ENCODE measurements at regions not wholly inside any gene's neighbourhood (a gene's known extent, or its start where the extent isn't known, plus 50 kb on each side); places are given as distances from the start of the nearest gene placed in this dataset.

- CTCF ChIA-PET, result no interaction called here
- Histone ChIP-seq H3K9me3 (ENCODE audit: control insufficient read depth, insufficient read depth, low read depth, low read length) (no peaks in the 10 kb centered on the region), H3K27ac (ENCODE audit: extremely low read depth, low read depth, low read length) (no peak overlapping the region), H3K36me3 (ENCODE audit: control insufficient read depth in 2 of 2, insufficient read depth in 1 of 2, low read length in 2 of 2) (no peaks in the 10 kb centered on the region), H3K4me1 (ENCODE audit: control insufficient read depth, insufficient read depth, low read length) (no peaks in the 10 kb centered on the region), H3K4me3 (ENCODE audit: low read depth, low read length) (no peak overlapping the region)
- POLR2A ChIA-PET, result no interaction called here
- TF ChIP-seq IKZF3 (tag by site-specific recombination; IDR thresholded peaks at IDR 0.05) (no peak), ZNF660 (tag by site-specific recombination; IDR thresholded peaks at IDR 0.05) (no peak), ZNF549 (tag by site-specific recombination; IDR thresholded peaks at IDR 0.05) (no peak), ZNF596 (tag by site-specific recombination; IDR thresholded peaks at IDR 0.05) (no peak), ZBTB21 (tag by site-specific recombination; IDR thresholded peaks at IDR 0.05) (no peak), ZNF645 (tag by site-specific recombination; IDR thresholded peaks at IDR 0.05) (no peak), KLF9 (tag by site-specific recombination; IDR thresholded peaks at IDR 0.05; ENCODE audit: low read depth) (no peak)
- TF ChIP-seq, protein P1, sequence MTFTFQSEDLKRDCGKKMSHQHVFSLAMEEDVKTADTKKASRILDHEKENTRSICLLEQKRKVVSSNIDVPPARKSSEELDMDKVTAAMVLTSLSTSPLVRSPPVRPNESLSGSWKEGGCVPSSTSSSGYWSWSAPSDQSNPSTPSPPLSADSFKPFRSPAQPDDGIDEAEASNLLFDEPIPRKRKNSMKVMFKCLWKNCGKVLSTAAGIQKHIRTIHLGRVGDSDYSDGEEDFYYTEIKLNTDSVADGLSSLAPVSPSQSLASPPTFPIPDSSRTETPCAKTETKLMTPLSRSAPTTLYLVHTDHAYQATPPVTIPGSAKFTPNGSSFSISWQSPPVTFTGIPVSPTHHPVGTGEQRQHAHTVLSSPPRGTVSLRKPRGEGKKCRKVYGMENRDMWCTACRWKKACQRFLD (tag by site-specific recombination; IDR thresholded peaks at IDR 0.05), result no peak
- TF ChIP-seq, protein P2, sequence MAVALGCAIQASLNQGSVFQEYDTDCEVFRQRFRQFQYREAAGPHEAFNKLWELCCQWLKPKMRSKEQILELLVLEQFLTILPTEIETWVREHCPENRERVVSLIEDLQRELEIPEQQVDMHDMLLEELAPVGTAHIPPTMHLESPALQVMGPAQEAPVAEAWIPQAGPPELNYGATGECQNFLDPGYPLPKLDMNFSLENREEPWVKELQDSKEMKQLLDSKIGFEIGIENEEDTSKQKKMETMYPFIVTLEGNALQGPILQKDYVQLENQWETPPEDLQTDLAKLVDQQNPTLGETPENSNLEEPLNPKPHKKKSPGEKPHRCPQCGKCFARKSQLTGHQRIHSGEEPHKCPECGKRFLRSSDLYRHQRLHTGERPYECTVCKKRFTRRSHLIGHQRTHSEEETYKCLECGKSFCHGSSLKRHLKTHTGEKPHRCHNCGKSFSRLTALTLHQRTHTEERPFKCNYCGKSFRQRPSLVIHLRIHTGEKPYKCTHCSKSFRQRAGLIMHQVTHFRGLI (tag by site-specific recombination; IDR thresholded peaks at IDR 0.05), result no peak
Measured at GRCh38 chr7:82690929-82691328, 247.4 kb upstream of the CACNA2D1 start.

- POLR2A ChIA-PET, result no interaction called here
- Histone ChIP-seq H3K27ac (ENCODE audit: extremely low read depth, low read depth, low read length) (no peak overlapping the region), H3K4me1 (ENCODE audit: control insufficient read depth, insufficient read depth, low read length) (no peaks in the 10 kb centered on the region), H3K9me3 (ENCODE audit: control insufficient read depth, insufficient read depth, low read depth, low read length) (no peaks in the 10 kb centered on the region), H3K36me3 (ENCODE audit: control insufficient read depth in 2 of 2, insufficient read depth in 1 of 2, low read length in 2 of 2) (no peaks in the 10 kb centered on the region), H3K4me3 (ENCODE audit: low read depth, low read length) (no peak overlapping the region)
- CTCF ChIA-PET, result no interaction called here
- TF ChIP-seq SCRT1 (tag by site-specific recombination; IDR thresholded peaks at IDR 0.05; ENCODE audit: borderline replicate concordance), result no peak
- TF ChIP-seq, protein P3, sequence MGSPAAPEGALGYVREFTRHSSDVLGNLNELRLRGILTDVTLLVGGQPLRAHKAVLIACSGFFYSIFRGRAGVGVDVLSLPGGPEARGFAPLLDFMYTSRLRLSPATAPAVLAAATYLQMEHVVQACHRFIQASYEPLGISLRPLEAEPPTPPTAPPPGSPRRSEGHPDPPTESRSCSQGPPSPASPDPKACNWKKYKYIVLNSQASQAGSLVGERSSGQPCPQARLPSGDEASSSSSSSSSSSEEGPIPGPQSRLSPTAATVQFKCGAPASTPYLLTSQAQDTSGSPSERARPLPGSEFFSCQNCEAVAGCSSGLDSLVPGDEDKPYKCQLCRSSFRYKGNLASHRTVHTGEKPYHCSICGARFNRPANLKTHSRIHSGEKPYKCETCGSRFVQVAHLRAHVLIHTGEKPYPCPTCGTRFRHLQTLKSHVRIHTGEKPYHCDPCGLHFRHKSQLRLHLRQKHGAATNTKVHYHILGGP (tag by site-specific recombination; IDR thresholded peaks at IDR 0.05), result no peak
- no peak for TF ChIP-seq ZNF555 (tag by site-specific recombination; conservative IDR thresholded peaks at IDR 0.05)
- TF ChIP-seq ZNF416 (tag by site-specific recombination; IDR thresholded peaks at IDR 0.05), result no peak
- no peak for TF ChIP-seq ZNF530 (tag by site-specific recombination; IDR thresholded peaks at IDR 0.05; ENCODE audit: low read depth)
- no peak for TF ChIP-seq PRDM2 (tag by site-specific recombination; IDR thresholded peaks at IDR 0.05; ENCODE audit: borderline replicate concordance)
- TF ChIP-seq KLF8 (tag by site-specific recombination; IDR thresholded peaks at IDR 0.05), result no peak
- TF ChIP-seq ZNF514 (tag by site-specific recombination; IDR thresholded peaks at IDR 0.05), result no peak
- TF ChIP-seq ZNF274 (IDR thresholded peaks at IDR 0.05; ENCODE audit: low read length), result no peak
- TF ChIP-seq ZNF274 (tag by site-specific recombination; IDR thresholded peaks at IDR 0.05; ENCODE audit: borderline replicate concordance), result no peak
- TF ChIP-seq ZFP69B (tag by site-specific recombination; IDR thresholded peaks at IDR 0.05), result no peak
- TF ChIP-seq ZNF501 (tag by site-specific recombination; IDR thresholded peaks at IDR 0.05), result no peak
- TF ChIP-seq ZNF37A (tag by site-specific recombination; IDR thresholded peaks at IDR 0.05), result no peak
- TF ChIP-seq, protein P4, sequence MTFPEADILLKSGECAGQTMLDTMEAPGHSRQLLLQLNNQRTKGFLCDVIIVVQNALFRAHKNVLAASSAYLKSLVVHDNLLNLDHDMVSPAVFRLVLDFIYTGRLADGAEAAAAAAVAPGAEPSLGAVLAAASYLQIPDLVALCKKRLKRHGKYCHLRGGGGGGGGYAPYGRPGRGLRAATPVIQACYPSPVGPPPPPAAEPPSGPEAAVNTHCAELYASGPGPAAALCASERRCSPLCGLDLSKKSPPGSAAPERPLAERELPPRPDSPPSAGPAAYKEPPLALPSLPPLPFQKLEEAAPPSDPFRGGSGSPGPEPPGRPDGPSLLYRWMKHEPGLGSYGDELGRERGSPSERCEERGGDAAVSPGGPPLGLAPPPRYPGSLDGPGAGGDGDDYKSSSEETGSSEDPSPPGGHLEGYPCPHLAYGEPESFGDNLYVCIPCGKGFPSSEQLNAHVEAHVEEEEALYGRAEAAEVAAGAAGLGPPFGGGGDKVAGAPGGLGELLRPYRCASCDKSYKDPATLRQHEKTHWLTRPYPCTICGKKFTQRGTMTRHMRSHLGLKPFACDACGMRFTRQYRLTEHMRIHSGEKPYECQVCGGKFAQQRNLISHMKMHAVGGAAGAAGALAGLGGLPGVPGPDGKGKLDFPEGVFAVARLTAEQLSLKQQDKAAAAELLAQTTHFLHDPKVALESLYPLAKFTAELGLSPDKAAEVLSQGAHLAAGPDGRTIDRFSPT (tag by site-specific recombination; IDR thresholded peaks at IDR 0.05), result no peak
- TF ChIP-seq ZNF175 (tag by site-specific recombination; IDR thresholded peaks at IDR 0.05), result no peak
Measured at GRCh38 chr7:82685214-82685613, 241.6 kb upstream of the CACNA2D1 start.

Measured in HEK293 (cell line).